ENCODE measurements at regions not wholly inside any gene's neighbourhood (a gene's known extent, or its start where the extent isn't known, plus 50 kb on each side); places are given as distances from the start of the nearest gene placed in this dataset.

GRCh38 chr2:217124050-217124449 lies 264.2 kb upstream of the TNP1 start:
- TF ChIP-seq CTCF (IDR thresholded peaks at IDR 0.05) (no peak), POLR2AphosphoS5 (IDR thresholded peaks at IDR 0.05; ENCODE audit: low read depth, low read length) (no peak)
